Esophagus muscularis mucosa (tissue), 4 donors: ENCODE measurements at regions not wholly inside any gene's neighbourhood (a gene's known extent, or its start where the extent isn't known, plus 50 kb on each side); places are given as distances from the start of the nearest gene placed in this dataset.

ENCODE experiments used
- DNase-seq: peaks from one replicate; pipeline ENCODE4 v3.0.0-alpha.2; 2017; ENCODE audit errors: extremely low spot score
- H3K27ac ChIP-seq, 4 donors: fragments of 200-600 bp; sonication (generic); replicated peaks in 1 of 4; 1 replicate in 3 of 4; 2 replicates in 1 of 4; pipeline ENCODE4 v1.5.1; 2016 to 2019; ENCODE audit warnings: mild to moderate bottlenecking in 1 of 4
- H3K27me3 ChIP-seq, 4 donors: fragments of 200-600 bp; sonication (generic); one replicate each; pipeline versions ENCODE4 v1.5.1 to v1.6.0; 2016 to 2019
- H3K36me3 ChIP-seq, 4 donors: fragments of 200-600 bp; sonication (generic); one replicate each; pipeline ENCODE4 v1.5.1; 2016 to 2019
- H3K4me1 ChIP-seq, 4 donors: fragments of 200-600 bp; sonication (generic); one replicate each; pipeline ENCODE4 v1.5.1; 2016 to 2019
- H3K4me3 ChIP-seq, 4 donors: fragments of 200-600 bp; sonication (generic); 1 replicate in 2 of 4; 2 replicates in 2 of 4; pipeline ENCODE4 v1.5.1; 2016 to 2019; ENCODE audit warnings: mild to moderate bottlenecking in 4 of 4, moderate library complexity in 1 of 4
- H3K9me3 ChIP-seq, 4 donors: fragments of 200-600 bp; sonication (generic); 1 replicate in 3 of 4; 2 replicates in 1 of 4; pipeline ENCODE4 v1.5.1; 2016 to 2019
- EP300 ChIP-seq: sonication (generic); formaldehyde crosslinking; IDR thresholded peaks from one replicate; pipeline ENCODE4 v1.6.1; 2017; ENCODE audit warnings: antibody characterized with exemption
- POLR2A ChIP-seq: fragments of 450-650 bp; IDR thresholded peaks from one replicate; pipeline ENCODE4 v1.6.1; 2017; ENCODE audit warnings: antibody characterized with exemption, moderate library complexity, mild to moderate bottlenecking, low read depth
- POLR2AphosphoS5 ChIP-seq, 2 donors: sonication (generic); formaldehyde crosslinking; IDR thresholded peaks; one replicate each; pipeline ENCODE4 v1.6.1; 2017; ENCODE audit warnings: antibody characterized with exemption in 2 of 2
- WGBS: methylation state at CpG from one replicate; pipeline ENCODE4 v1.1.5; 2018; 5-methylcytosine and 5-hydroxymethylcytosine counted together
- intact Hi-C: fragments of 100-400 bp; cut with DNase I; formaldehyde crosslinking; loops from one replicate; pipeline ENCODE4 v1.15.1; 2023
- TF ChIP-seq, protein P1 (sequence below), 3 experiments: fragments of 200-600 bp in 2 of 3; fragments of 450-650 bp in 1 of 3; sonication (generic) in 2 of 3; IDR thresholded peaks; one replicate each; pipeline ENCODE4 v1.5.1; 2017 to 2019; ENCODE audit warnings: antibody characterized with exemption in 3 of 3, mild to moderate bottlenecking in 2 of 3, moderate library complexity in 1 of 3

DNA sequence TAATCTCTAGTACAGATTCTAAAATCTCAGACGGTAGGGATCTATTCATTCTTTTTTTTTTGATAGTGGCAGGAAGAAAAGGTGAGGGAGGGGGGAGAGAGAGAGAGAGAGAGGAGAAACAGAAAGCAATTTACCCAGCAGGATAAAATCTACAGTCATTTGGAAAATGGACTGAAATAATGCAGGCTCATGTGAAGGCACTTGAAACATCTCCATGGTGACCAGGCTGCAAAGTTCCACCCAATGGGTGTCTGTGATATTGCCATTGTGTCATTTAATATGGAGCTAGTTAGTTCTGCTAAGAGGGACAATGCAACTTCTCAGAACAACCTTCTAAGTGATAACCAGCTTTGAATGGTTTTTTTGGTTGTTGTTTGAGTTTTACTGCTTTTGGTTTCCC, 165.2 kb upstream of the RAG2 start:
- peaks cover 0 to 5% (median 2%) of the 10 kb centered on the region in 4 donors for H3K4me1 ChIP-seq
- intact Hi-C loops: no loop called here
- TF ChIP-seq, protein P1, sequence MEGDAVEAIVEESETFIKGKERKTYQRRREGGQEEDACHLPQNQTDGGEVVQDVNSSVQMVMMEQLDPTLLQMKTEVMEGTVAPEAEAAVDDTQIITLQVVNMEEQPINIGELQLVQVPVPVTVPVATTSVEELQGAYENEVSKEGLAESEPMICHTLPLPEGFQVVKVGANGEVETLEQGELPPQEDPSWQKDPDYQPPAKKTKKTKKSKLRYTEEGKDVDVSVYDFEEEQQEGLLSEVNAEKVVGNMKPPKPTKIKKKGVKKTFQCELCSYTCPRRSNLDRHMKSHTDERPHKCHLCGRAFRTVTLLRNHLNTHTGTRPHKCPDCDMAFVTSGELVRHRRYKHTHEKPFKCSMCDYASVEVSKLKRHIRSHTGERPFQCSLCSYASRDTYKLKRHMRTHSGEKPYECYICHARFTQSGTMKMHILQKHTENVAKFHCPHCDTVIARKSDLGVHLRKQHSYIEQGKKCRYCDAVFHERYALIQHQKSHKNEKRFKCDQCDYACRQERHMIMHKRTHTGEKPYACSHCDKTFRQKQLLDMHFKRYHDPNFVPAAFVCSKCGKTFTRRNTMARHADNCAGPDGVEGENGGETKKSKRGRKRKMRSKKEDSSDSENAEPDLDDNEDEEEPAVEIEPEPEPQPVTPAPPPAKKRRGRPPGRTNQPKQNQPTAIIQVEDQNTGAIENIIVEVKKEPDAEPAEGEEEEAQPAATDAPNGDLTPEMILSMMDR (IDR thresholded peaks at IDR 0.05): no peak
- TF ChIP-seq POLR2A: no peak
- no peak for TF ChIP-seq EP300
- TF ChIP-seq POLR2AphosphoS5 (IDR thresholded peaks at IDR 0.05): no peak
- WGBS: 20% methylated on average over 1 of the region's 1 CpG
- no peak overlapping the region for H3K4me3 ChIP-seq
- no peak overlapping the region for H3K27ac ChIP-seq
- no peaks in the 10 kb centered on the region for H3K36me3 ChIP-seq
- H3K9me3 ChIP-seq: no peaks in the 10 kb centered on the region
- no peaks in the 10 kb centered on the region for H3K27me3 ChIP-seq
- no peak for DNase-seq

DNA sequence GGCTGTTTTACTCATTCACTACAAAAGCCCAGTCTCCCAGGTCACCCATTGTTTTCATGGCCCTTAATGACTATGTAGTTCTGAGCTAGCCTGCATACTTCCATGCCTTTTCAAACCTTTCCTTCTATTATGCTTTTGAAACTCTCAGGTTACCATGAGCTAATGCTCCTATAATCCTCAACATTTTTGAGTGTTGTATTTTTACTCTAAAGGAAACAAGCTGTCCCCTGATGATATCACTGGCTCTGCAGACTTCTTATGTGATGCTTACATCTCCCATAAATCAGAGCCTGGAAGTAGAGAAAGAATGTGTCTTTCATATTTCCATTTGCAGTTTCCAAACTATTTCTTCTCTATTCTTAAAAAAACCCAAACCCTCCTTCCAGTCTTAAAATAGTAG, 159.0 kb upstream of the RAG2 start:
- Histone ChIP-seq H3K4me3 (no peak overlapping the region), H3K27ac (no peak overlapping the region), H3K27me3 (no peaks in the 10 kb centered on the region), H3K36me3 (no peaks in the 10 kb centered on the region), H3K4me1 (peaks cover 0 to 21% (median 10%) of the 10 kb centered on the region in 4 donors), H3K9me3 (no peaks in the 10 kb centered on the region)
- no peak for DNase-seq
- intact Hi-C loops: no loop called here
- TF ChIP-seq EP300 (no peak), POLR2A (no peak), POLR2AphosphoS5 (IDR thresholded peaks at IDR 0.05) (no peak)
- TF ChIP-seq, protein P1 (IDR thresholded peaks at IDR 0.05): no peak

DNA sequence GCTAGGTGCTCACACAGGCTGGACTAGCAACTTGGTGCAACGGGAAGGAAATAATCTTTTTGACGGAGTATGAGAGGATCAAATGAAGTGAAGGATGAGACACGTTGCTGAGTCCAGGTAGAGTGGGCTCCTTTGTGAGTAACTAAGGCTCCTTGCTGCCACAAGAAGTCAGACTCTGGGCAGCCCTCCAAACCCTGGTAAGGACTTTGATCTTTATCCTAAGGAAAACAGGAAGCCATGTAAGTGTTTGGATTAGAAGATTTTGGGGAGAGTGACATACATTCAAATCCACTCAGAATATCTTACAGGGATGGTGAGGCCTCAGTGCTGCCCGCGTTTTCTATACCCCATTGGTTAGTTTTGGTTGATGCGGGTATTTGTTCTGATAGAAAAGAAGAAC, 155.9 kb upstream of the RAG2 start:
- Histone ChIP-seq H3K36me3 (no peaks in the 10 kb centered on the region), H3K27ac (no peak overlapping the region), H3K9me3 (no peaks in the 10 kb centered on the region), H3K27me3 (no peaks in the 10 kb centered on the region), H3K4me1 (peaks cover 0 to 31% (median 17%) of the 10 kb centered on the region in 4 donors), H3K4me3 (no peak overlapping the region)
- TF ChIP-seq POLR2A (no peak), POLR2AphosphoS5 (IDR thresholded peaks at IDR 0.05) (no peak), EP300 (no peak)
- TF ChIP-seq, protein P1 (IDR thresholded peaks at IDR 0.05): no peak
- DNase-seq: no peak
- intact Hi-C loops: no loop called here
- WGBS: 77% methylated on average over 6 of the region's 6 CpGs

DNA sequence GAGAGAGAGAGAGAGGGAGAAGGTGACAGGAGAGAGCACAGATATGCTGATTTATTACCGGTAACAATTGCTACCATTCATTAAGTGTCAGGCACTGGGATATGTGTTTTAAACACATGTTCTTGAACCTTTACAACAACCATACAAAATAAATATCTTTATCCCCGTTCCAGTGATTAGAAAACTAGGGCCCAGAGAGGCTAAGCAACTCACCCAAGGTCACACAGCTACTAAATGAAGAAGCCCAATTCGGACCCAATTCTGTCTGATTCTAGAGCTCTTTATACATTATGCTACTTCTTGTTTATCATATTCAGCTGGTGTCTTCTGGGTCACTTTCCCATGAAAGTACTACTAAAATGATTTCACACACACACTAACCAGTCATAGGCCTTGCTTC, 154.0 kb upstream of the RAG2 start:
- Histone ChIP-seq H3K4me3 (no peak overlapping the region), H3K36me3 (no peaks in the 10 kb centered on the region), H3K4me1 (peaks cover 0 to 31% (median 17%) of the 10 kb centered on the region in 4 donors), H3K27me3 (no peaks in the 10 kb centered on the region), H3K27ac (no peak overlapping the region), H3K9me3 (no peaks in the 10 kb centered on the region)
- WGBS: 59% methylated on average over 3 of the region's 3 CpGs
- DNase-seq: no peak
- intact Hi-C loops: no loop called here
- TF ChIP-seq POLR2AphosphoS5 (IDR thresholded peaks at IDR 0.05): no peak
- TF ChIP-seq EP300: no peak
- TF ChIP-seq, protein P1 (IDR thresholded peaks at IDR 0.05): no peak
- TF ChIP-seq POLR2A: no peak

DNA sequence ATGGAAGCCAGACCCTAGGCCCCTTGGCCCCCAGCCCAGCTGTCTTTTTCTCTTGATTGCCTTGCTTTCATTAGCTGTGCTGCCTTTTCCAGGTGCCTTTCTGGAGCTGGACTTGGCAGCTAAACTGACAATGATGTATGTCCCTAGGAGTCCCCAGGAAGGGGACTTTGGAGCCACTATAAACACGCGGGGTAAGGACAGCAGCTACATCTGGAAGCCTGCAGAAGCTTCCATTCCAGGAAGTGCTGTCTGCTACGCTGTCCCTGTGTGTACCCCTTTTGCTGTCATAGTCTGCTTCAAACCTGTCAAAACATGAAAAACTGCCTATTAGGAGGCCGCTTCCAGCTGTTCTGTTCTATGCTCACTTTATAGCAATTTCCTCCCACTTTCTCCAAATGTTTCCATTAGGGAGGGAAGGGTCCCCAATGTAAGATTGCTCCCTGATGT, 153.3 kb upstream of the RAG2 start:
- no peak for DNase-seq
- Histone ChIP-seq H3K27ac (no peak overlapping the region), H3K9me3 (no peaks in the 10 kb centered on the region), H3K4me3 (no peak overlapping the region), H3K27me3 (no peaks in the 10 kb centered on the region), H3K4me1 (peaks cover 0 to 31% (median 17%) of the 10 kb centered on the region in 4 donors), H3K36me3 (no peaks in the 10 kb centered on the region)
- 21% methylated on average over 4 of the region's 4 CpGs for WGBS
- intact Hi-C loops: no loop called here
- no peak for TF ChIP-seq POLR2A
- TF ChIP-seq, protein P1 (IDR thresholded peaks at IDR 0.05): no peak
- TF ChIP-seq POLR2AphosphoS5 (IDR thresholded peaks at IDR 0.05): no peak
- no peak for TF ChIP-seq EP300
